CD4-positive, CD25-positive, alpha-beta regulatory T cell (primary cell): ENCODE measurements at regions not wholly inside any gene's neighbourhood (a gene's known extent, or its start where the extent isn't known, plus 50 kb on each side); places are given as distances from the start of the nearest gene placed in this dataset.

Experiments
- ATAC-seq, 2 donors: fragments of 150-1000 bp; cut with Tn5 transposase; one replicate each; pipeline ENCODE4 v1.10.0; 2021; ENCODE audit warnings: low read depth in 2 of 2, moderate number of reproducible peaks in 2 of 2, moderate library complexity in 1 of 2
- DNase-seq, 3 donors: peaks; one replicate each; pipeline versions ENCODE4 v3.0.0 to v3.0.0-alpha.2; 2012 to 2022; ENCODE audit warnings: mixed read lengths in 1 of 3
- H3K27ac ChIP-seq: one replicate; pipeline ENCODE4 v1.7.0; 2013; ENCODE audit warnings: mild to moderate bottlenecking, low read length; ENCODE audit not compliant: insufficient read depth, poor library complexity, severe bottlenecking
- H3K27me3 ChIP-seq: one replicate; pipeline ENCODE4 v1.7.0; 2013; ENCODE audit warnings: low read length; ENCODE audit not compliant: control insufficient read depth, insufficient read depth
- H3K36me3 ChIP-seq: one replicate; pipeline ENCODE4 v1.7.0; 2013; ENCODE audit warnings: mild to moderate bottlenecking, low read length, moderate library complexity; ENCODE audit not compliant: control insufficient read depth, insufficient read depth
- H3K4me1 ChIP-seq: 2 replicates; pipeline ENCODE4 v1.7.0; 2013; ENCODE audit warnings: mild to moderate bottlenecking, low read length; ENCODE audit not compliant: insufficient read depth, control insufficient read depth, poor library complexity, severe bottlenecking
- H3K4me3 ChIP-seq: one replicate; pipeline ENCODE4 v1.7.0; 2013; ENCODE audit warnings: low read depth, mild to moderate bottlenecking, low read length, moderate library complexity
- H3K9me3 ChIP-seq, 2 experiments: 1 replicate in 1 of 2; 2 replicates in 1 of 2; pipeline ENCODE4 v1.7.0; 2013; ENCODE audit warnings: low read length in 2 of 2, mild to moderate bottlenecking in 1 of 2, moderate library complexity in 1 of 2; ENCODE audit not compliant: control insufficient read depth in 2 of 2
- H3K27ac Mint-ChIP-seq, 3 donors: one replicate each; pipeline ENCODE4 v1.8.0; 2020 to 2022; ENCODE audit warnings: mild to moderate bottlenecking in 3 of 3, mixed read lengths in 3 of 3, moderate library complexity in 2 of 3
- H3K27me3 Mint-ChIP-seq: one replicate; pipeline ENCODE4 v1.8.0; 2022; ENCODE audit warnings: mild to moderate bottlenecking, mixed read lengths
- H3K36me3 Mint-ChIP-seq: one replicate; pipeline ENCODE4 v1.8.0; 2020; ENCODE audit warnings: mixed read lengths
- H3K4me1 Mint-ChIP-seq, 4 donors: one replicate each; pipeline ENCODE4 v1.8.0; 2020 to 2022; ENCODE audit warnings: mixed read lengths in 4 of 4, mild to moderate bottlenecking in 1 of 4
- H3K4me3 Mint-ChIP-seq, 4 donors: one replicate each; pipeline ENCODE4 v1.8.0; 2020 to 2022; ENCODE audit warnings: mild to moderate bottlenecking in 4 of 4, mixed read lengths in 4 of 4, moderate library complexity in 3 of 4
- H3K9me3 Mint-ChIP-seq, 7 donors: one replicate each; pipeline ENCODE4 v1.8.0; 2020 to 2022; ENCODE audit warnings: mixed read lengths in 7 of 7, mild to moderate bottlenecking in 3 of 7, moderate library complexity in 2 of 7

- H3K4me1 Mint-ChIP-seq: no peaks in the 10 kb centered on the region
- no peak overlapping the region for H3K27ac Mint-ChIP-seq
- H3K4me3 Mint-ChIP-seq: no peak overlapping the region
- DNase-seq: no peak
- H3K36me3 ChIP-seq: no peaks in the 10 kb centered on the region
- peaks cover 0 to 5% (median 0%) of the 10 kb centered on the region in 7 donors for H3K9me3 Mint-ChIP-seq
- ATAC-seq: no peak
- no peaks in the 10 kb centered on the region for H3K4me1 ChIP-seq
- no peak overlapping the region for H3K4me3 ChIP-seq
- no peaks in the 10 kb centered on the region for H3K36me3 Mint-ChIP-seq
- no peaks in the 10 kb centered on the region for H3K9me3 ChIP-seq
- no peaks in the 10 kb centered on the region for H3K27me3 Mint-ChIP-seq
- no peaks in the 10 kb centered on the region for H3K27me3 ChIP-seq
- no peak overlapping the region for H3K27ac ChIP-seq
Measured at GRCh38 chr9:87229108-87229507, 268.6 kb upstream of the DAPK1 start.

GRCh38 chr9:87233431-87233830 is 264.2 kb upstream of the DAPK1 start:
- Mint-ChIP-seq H3K4me3 (no peak overlapping the region), H3K4me1 (no peaks in the 10 kb centered on the region), H3K36me3 (no peaks in the 10 kb centered on the region), H3K27me3 (no peaks in the 10 kb centered on the region), H3K27ac (no peak overlapping the region), H3K9me3 (peaks cover 0 to 5% (median 0%) of the 10 kb centered on the region in 7 donors)
- ATAC-seq: no peak
- Histone ChIP-seq H3K4me1 (no peaks in the 10 kb centered on the region), H3K27me3 (no peaks in the 10 kb centered on the region), H3K4me3 (no peak overlapping the region), H3K9me3 (no peaks in the 10 kb centered on the region), H3K27ac (no peak overlapping the region), H3K36me3 (no peaks in the 10 kb centered on the region)
- DNase-seq: no peak

DNA sequence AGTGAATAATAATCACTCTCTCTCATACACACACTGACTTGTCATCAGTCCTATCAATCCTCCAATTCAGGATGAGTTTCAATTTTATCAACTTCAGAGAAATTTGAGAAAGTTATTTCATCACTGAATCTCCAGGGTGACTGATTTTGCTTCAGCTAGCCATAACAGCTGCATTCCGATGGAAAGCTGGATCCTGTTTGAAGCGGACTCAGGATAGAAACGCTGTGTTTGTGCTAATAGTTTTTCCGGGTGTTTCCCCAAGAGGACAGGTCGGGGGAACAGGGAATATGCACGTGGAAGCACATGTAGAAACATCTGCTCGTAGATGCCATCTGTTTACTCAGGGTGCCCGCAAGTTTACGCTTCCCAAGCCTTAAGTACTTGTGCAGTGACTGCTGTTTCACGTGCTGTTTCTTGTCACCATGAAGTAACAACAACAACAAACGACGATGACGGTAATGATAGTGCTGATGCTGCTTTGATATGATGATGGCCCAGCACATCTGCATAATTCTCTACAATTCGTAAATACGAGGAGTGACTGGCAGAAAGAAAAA is 263.7 kb upstream of the DAPK1 start:
- no peak for ATAC-seq
- Histone ChIP-seq H3K36me3 (no peaks in the 10 kb centered on the region), H3K4me1 (no peaks in the 10 kb centered on the region), H3K4me3 (no peak overlapping the region), H3K27me3 (no peaks in the 10 kb centered on the region), H3K9me3 (no peaks in the 10 kb centered on the region), H3K27ac (no peak overlapping the region)
- H3K27ac Mint-ChIP-seq: no peak overlapping the region
- DNase-seq: no peak
- H3K4me1 Mint-ChIP-seq: no peaks in the 10 kb centered on the region
- H3K9me3 Mint-ChIP-seq: peaks cover 0 to 5% (median 0%) of the 10 kb centered on the region in 7 donors
- no peaks in the 10 kb centered on the region for H3K27me3 Mint-ChIP-seq
- no peaks in the 10 kb centered on the region for H3K36me3 Mint-ChIP-seq
- no peak overlapping the region for H3K4me3 Mint-ChIP-seq

DNA sequence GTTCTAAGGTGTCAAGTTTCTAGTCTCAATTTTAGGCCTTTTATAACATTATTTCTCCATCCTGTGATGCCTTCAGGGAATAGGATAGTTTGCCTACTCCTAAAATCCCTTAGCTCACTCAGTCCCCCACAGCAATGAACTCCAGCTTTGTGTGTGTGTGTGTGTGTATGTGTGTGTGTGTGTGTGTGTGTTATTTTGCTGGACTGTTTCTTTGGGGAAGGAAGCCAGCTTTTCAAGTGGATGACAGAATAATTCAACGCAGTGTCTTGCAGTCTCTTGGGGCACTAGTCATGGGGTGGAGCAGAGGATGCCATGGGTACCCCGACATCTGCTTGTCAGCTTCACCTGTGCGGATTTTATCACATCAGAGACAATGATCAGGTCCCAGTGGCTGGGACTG is 262.8 kb upstream of the DAPK1 start:
- H3K9me3 Mint-ChIP-seq: peaks cover 0 to 5% (median 0%) of the 10 kb centered on the region in 7 donors

GRCh38 chr9:87236546-87236945 is 261.1 kb upstream of the DAPK1 start:
- no peak overlapping the region for H3K27ac ChIP-seq
- no peaks in the 10 kb centered on the region for H3K9me3 ChIP-seq
- Mint-ChIP-seq H3K36me3 (no peaks in the 10 kb centered on the region), H3K27ac (no peak overlapping the region), H3K27me3 (no peaks in the 10 kb centered on the region), H3K4me3 (no peak overlapping the region), H3K4me1 (no peaks in the 10 kb centered on the region), H3K9me3 (peaks cover 0 to 5% (median 0%) of the 10 kb centered on the region in 7 donors)
- ATAC-seq (no peak), DNase-seq (no peak)
- no peak overlapping the region for H3K4me3 ChIP-seq
- no peaks in the 10 kb centered on the region for H3K4me1 ChIP-seq
- no peaks in the 10 kb centered on the region for H3K27me3 ChIP-seq
- no peaks in the 10 kb centered on the region for H3K36me3 ChIP-seq

More for the DNA sequence above, 262.8 kb upstream of the DAPK1 start:
- no peak overlapping the region for H3K27ac Mint-ChIP-seq
- H3K4me3 Mint-ChIP-seq: no peak overlapping the region
- Histone ChIP-seq H3K4me1 (no peaks in the 10 kb centered on the region), H3K9me3 (no peaks in the 10 kb centered on the region), H3K27me3 (no peaks in the 10 kb centered on the region), H3K4me3 (no peak overlapping the region), H3K27ac (no peak overlapping the region), H3K36me3 (no peaks in the 10 kb centered on the region)
- no peak for ATAC-seq
- no peaks in the 10 kb centered on the region for H3K4me1 Mint-ChIP-seq
- no peaks in the 10 kb centered on the region for H3K36me3 Mint-ChIP-seq
- H3K27me3 Mint-ChIP-seq: no peaks in the 10 kb centered on the region
- no peak for DNase-seq

GRCh38 chr9:87237336-87237735 is 260.3 kb upstream of the DAPK1 start:
- ATAC-seq: no peak
- Histone ChIP-seq H3K27ac (no peak overlapping the region), H3K4me3 (no peak overlapping the region), H3K36me3 (no peaks in the 10 kb centered on the region), H3K4me1 (no peaks in the 10 kb centered on the region), H3K9me3 (no peaks in the 10 kb centered on the region), H3K27me3 (no peaks in the 10 kb centered on the region)
- Mint-ChIP-seq H3K36me3 (no peaks in the 10 kb centered on the region), H3K9me3 (peaks cover 0 to 5% (median 0%) of the 10 kb centered on the region in 7 donors), H3K27ac (no peak overlapping the region), H3K27me3 (no peaks in the 10 kb centered on the region), H3K4me1 (no peaks in the 10 kb centered on the region), H3K4me3 (no peak overlapping the region)
- DNase-seq: no peak

DNA sequence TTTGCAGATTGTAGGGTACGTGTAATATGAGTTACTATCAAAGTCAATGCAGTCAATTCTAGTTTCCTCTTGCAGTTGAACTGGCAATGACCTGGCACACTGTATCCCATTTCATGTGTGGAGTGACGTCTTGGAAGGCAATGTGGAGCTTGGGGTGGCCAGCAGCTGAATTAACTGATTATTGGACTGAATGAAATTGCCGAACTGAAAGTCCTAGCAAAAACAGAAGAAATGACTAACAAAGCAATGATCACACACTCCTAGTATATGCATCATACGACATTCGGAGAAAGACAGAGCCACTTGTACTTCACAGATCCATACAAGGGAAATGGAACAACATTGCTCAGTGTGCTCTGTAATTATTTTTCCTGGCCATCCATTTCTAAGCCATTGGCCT is 259.1 kb upstream of the DAPK1 start:
- Histone ChIP-seq H3K27me3 (no peaks in the 10 kb centered on the region), H3K27ac (no peak overlapping the region), H3K9me3 (no peaks in the 10 kb centered on the region), H3K4me3 (no peak overlapping the region), H3K36me3 (no peaks in the 10 kb centered on the region), H3K4me1 (no peaks in the 10 kb centered on the region)
- Mint-ChIP-seq H3K4me1 (no peaks in the 10 kb centered on the region), H3K27ac (no peak overlapping the region), H3K9me3 (peaks cover 0 to 3% (median 0%) of the 10 kb centered on the region in 7 donors), H3K4me3 (no peak overlapping the region), H3K27me3 (no peaks in the 10 kb centered on the region), H3K36me3 (no peaks in the 10 kb centered on the region)
- ATAC-seq (no peak), DNase-seq (no peak)

DNA sequence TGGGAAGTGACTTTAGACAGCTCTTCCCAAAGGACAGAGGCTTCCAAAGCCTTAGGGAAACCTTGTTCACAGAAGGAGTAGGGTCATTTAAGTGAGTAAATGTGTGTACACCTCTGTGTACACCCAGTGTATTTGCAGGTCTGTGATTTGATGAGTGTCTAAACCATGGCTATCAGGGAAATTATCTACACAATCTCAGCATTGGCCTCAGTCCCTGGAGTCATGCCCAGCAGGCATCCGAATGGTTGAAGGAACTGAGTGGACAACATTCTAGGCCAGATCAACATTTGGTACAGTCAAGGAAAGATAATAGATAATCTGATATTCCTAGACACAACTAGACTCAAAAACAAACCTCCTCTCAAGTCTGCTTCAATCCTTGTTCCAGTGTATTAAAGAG is 258.4 kb upstream of the DAPK1 start:
- Mint-ChIP-seq H3K27ac (no peak overlapping the region), H3K27me3 (no peaks in the 10 kb centered on the region), H3K36me3 (no peaks in the 10 kb centered on the region), H3K9me3 (peaks cover 0 to 3% (median 0%) of the 10 kb centered on the region in 7 donors), H3K4me3 (no peak overlapping the region), H3K4me1 (no peaks in the 10 kb centered on the region)
- H3K27me3 ChIP-seq: no peaks in the 10 kb centered on the region
- no peak overlapping the region for H3K4me3 ChIP-seq
- no peaks in the 10 kb centered on the region for H3K9me3 ChIP-seq
- no peak overlapping the region for H3K27ac ChIP-seq
- no peaks in the 10 kb centered on the region for H3K4me1 ChIP-seq
- DNase-seq: no peak
- no peak for ATAC-seq
- no peaks in the 10 kb centered on the region for H3K36me3 ChIP-seq
